ENCODE measurements at regions not wholly inside any gene's neighbourhood (a gene's known extent, or its start where the extent isn't known, plus 50 kb on each side); places are given as distances from the start of the nearest gene placed in this dataset.
A peak's percentile ranks its signal among the peaks of the same experiment; 100 is the strongest.

DNA sequence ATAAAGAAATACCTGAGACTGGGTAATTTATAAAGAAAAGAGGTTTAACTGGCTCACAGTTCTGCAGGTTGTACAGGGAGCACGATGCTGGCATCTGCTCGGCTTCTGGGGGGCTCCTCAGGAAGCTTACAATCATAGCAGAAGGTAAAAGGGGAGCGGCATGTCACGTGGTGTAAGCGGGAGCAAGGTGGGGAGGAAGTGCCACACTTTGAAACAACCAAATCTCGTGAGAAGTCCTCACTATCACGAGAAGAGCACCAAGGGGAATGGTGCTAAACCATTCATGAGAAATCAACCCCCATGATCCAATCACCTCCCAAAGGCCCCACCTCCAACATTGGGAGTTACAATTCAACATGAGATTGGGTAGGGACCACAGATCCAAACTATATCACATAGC, 67.7 kb downstream of the AKR1B1 start:
- DNase-seq (ENCODE audit: low read depth), result no peak

DNA sequence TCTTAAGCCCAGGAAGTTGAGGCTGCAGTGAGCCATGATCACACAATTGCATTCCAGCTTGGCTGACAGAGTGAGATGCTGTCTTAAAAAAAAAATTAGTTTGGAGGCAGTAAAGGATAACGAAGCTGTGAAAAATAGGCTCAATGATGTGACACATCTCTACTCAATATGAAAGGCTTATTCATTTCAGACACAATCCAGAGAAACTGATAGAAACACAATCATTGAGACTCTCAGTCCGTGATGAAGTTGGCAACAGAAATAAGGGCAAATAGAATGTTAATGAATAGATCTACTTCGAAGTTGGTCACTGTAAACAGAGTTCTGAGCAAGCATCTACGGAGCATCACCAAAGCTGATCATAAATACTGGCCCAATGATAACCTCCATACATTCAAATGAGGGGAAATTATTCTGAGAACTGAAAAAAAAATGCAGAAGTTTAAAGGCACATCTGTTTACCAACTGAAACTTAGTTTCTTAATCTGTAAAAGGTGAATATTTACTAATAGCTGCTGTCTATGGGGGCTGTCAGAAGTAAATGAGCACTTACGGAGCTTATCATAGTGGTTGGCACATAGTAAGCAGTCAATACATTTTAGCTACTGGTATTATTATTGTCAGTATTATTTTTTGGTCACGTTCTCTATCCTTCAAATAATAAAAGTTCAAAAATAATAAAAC, 70.4 kb downstream of the AKR1B1 start:
- no peak for DNase-seq (ENCODE audit: low read depth)

DNA sequence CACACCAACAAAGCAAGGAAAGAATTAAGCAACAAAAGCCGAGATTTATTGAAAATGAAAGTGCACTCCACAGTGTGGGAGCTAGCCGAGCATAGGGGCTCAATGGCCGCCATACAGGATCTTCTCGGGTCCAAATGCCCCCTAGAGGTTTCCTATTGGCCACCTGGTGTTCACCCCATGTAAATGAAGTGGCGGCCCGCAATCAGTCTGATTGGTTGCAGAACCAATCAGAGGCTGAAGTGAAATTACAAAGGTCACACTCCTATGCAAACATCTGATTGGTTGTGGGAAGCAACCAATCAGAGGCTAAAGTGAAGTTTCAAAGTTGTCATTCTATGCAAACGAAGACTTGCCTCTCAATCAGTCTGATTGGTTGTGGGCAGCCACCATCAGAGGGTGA, 61.8 kb upstream of the SLC35B4 start:
- DNase-seq (ENCODE audit: low read depth), result no peak

DNA sequence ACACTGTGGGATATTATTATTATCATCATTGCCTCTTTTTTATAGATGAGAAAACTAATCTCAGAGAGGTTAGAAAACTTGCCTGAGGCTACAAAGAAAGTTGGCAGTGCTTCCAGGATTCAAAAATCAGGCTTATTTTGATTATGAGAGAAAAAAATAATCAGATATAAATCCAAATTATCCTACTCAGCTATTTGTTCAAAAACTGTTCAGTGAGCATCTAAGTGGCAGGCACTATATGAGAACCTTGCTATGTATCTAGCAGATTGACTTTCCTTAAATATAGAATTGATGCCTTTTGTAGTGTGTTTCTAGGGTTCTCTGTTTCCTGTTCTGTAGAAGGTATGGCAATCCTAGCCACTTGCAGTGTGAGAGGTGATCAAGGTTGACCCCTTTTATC, 60.0 kb upstream of the SLC35B4 start:
- no peak for DNase-seq (ENCODE audit: low read depth)

DNA sequence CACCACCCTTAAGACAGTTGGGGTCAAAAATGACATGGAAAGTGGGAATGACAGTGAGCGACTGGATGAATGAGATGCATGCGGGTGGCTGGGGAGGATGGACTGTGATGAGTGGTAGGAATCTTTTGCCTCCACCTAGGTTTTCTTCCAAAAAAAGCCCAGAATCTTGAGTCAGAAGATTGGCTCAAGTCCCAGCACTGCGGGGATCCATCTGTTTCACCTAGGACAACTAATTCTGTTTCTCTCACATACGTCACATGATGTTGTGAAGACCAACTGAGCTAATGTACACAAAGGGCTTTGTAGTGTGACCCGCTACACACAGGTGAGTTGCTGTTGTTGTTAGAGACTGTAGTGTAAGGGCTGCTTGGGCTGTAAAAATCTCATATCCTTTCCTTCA, 58.5 kb upstream of the SLC35B4 start:
- no peak for DNase-seq (ENCODE audit: low read depth)

DNA sequence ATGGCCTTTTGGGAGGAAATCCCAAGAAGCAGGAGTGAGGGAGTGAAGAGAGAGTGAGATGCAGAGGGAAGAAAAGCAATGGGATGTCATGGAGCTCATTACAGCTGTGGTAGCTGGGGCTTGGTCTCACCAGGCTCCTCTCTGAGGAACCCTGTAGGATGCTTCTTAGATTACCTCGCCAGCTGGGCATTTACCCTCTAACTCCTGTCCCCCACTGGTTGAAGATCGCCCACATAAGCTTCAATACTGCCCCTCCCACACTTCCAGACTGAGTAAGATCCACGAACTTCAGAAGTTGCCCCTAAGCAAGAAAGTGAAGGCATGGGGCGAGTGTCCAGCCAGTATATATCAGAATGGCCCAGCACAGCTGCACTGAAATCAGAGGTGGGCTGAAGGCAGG, 58.1 kb upstream of the SLC35B4 start:
- DNase-seq (ENCODE audit: low read depth), result no peak

DNA sequence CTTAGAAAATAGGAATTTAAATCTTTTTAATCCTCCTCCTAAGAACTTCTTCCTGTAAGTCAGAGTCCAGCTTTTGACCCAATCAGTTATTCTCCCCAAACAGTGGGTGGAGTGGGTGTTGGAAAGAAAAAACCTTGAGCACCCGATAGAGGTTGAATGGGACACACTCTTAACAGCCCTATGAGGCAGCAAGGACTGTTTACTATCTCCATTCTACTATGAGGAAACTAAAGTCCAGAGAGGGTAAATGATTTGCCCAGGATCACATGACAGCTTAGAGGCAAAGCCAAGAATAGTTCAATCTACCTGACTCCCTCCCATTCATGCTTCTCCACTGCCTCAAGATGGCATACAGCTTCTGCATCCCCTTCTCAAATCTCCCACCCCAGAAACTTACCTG, 57.6 kb upstream of the SLC35B4 start:
- no peak for DNase-seq (ENCODE audit: low read depth)

DNA sequence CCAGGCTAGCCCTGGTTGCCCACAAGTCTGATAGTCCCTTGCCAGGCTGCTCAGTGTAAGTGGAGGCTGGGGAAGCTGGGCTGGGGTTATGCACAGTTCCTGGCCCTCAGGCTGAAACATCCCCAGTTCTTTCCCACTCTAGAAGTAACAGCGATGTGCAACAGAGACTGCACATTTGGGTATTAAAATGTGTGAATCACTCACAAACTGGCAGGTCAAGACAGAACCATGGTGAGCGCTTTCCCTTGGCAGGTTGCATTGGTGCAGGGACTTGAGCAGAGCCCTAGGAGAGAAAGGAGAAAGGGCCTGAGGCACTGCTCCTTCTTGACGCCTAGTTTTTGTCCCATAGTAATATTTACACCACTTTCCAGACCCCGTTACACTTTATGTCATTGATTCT, 56.1 kb upstream of the SLC35B4 start:
- DNase-seq (ENCODE audit: low read depth), result no peak

DNA sequence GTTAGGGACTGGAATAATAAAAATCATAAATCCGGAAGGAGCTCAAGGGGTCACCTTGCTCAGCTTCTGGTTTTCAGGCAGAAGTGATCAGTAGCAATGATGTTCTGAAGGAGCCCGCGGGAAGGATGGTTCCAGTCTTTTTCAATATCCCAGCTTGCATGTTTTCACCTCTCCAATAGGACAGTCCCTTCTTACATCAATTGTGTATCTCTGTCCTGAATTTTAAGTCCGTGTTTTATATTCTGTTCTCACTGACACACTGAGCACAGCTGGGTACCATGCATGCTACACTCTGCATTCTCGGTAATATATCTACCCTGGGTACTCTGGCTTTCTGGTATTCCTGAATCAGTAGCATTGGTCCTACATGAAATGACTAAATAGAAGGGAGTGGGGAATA, 55.2 kb upstream of the SLC35B4 start:
- DNase-seq (ENCODE audit: low read depth), result no peak

DNA sequence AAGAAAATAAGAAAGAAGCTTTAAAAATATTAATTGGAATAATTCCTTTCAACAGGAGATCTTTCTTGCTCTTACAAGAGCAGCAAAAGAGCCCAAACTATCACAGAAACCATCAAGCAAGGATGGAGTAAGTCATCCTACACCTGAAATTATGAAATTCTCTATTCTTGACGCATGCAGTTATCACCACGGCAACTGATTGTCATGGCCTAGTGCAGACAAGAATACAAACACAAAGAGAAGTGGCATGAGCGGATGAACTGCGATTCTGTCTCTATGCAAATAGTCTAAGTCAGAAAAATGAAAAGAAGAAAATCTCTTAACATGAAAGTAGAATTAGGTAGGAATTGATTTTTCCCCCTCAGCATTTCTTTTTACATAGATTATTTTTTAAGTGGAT, 54.8 kb upstream of the SLC35B4 start:
- DNase-seq (ENCODE audit: low read depth), result no peak

DNA sequence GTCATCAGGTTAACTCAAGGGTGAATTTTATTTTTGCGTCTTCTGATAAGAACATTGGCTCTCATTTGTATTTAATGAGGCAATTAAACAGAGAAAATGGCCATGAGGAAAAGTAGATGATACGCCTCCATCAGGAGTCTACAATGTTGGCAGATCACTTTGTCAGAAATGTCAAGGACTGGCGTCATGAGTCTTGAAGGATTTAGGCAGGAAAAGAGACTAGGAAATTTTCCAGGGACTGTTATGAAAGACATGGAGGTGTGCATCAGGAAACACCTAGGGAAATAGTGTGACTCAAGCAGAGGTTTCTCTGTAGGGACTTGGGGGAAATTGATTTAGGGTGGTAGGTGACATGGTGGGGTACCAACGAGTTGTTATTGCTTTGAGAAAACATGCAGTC, 53.4 kb upstream of the SLC35B4 start:
- DNase-seq (ENCODE audit: low read depth), result no peak

DNA sequence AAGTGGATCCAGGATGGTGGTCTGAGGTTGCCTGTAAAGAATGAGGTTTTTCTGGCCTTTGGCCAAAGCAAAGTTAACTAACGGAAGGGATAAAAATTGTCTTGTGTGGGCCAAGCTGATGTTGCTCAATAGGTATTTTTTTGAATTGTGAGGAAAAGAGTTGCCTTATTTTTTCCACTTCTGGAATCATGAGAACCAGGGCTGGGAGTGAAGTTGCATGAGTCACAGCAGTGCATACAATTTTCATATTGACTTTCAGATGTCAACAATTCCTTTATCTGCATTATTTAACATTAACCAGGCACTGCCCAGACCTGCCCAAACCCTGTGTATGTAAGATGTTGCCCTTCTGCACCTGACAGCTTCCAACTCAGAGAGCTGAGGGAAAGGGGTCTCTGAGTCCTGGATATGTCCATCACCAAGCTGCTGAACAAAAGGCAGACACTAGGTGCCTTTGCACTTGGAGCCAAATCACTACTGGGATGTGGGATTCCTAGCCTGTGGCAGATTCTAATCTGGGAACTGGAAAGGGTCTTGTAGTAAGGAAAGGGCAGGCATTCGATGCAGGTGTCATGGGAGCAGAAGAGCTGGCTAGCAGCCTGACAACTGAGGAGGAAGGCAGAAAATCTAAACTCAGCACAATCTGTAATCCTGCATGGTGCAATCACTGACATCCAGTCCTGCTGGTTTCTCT, 52.3 kb upstream of the SLC35B4 start:
- peak; percentile 95 for DNase-seq (ENCODE audit: low read depth)

DNA sequence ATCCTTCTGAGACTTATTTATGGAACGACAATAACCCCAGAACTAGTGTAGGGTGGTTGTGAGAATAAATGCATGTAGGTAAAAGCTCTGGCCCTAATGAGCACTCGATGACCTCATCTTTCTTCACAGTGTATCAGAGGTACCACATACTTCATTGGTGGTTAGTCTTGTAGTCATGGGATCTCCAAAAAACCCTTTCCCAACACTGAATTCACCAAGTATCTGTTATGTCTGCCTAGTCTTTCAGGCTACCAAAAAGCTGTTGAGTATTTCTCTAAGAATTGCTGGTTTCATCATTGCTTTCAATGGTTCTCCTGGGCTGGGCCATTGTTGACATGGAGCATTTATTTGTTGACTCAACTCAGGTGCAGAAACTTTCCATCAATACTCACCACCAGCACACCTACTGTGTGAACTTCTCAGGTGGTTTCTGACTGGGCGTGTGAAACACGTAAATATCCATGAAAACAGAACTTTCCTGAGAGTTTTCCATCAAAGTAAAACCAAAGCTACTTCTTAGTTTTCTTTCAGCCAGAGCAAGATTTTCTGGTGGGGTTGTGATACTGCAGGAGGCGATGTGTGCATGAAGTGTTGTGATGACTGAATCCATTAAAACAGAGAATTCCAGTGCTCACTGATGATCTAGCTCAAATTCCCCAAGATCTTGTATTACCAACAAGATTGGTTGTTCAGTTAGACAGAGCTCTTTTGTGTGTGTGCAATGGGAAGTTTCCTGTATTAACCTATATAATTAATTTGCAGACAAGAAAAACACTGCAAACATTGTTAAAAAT, 51.4 kb upstream of the SLC35B4 start:
- DNase-seq (ENCODE audit: low read depth), result peak; percentile 20

Data from amniotic epithelial cell (primary cell).